GM18858 (cell line): ENCODE measurements at regions not wholly inside any gene's neighbourhood (a gene's known extent, or its start where the extent isn't known, plus 50 kb on each side); places are given as distances from the start of the nearest gene placed in this dataset.

Experiments
- ATAC-seq: cut with Tn5 transposase; IDR thresholded peaks from one replicate; pipeline ENCODE4 v1.9.1; 2021; ENCODE audit not compliant: unreplicated experiment

- ATAC-seq = no peak
Measured at GRCh38 chr2:76274160-76274559, 563.4 kb upstream of the GCFC2 start.

- ATAC-seq = no peak
Measured at GRCh38 chr2:76270096-76270710, 559.5 kb upstream of the GCFC2 start.

GRCh38 chr2:76268902-76269620 is 558.3 kb upstream of the GCFC2 start:
- no peak for ATAC-seq

GRCh38 chr2:76268484-76268883 is 557.8 kb upstream of the GCFC2 start:
- ATAC-seq = no peak

GRCh38 chr2:76257802-76258201 is 547.1 kb upstream of the GCFC2 start:
- no peak for ATAC-seq

GRCh38 chr2:76256458-76257088 is 545.9 kb upstream of the GCFC2 start:
- ATAC-seq = no peak

- no peak for ATAC-seq
Measured at GRCh38 chr2:76252704-76253103, 542.0 kb upstream of the GCFC2 start.

- ATAC-seq = no peak
Measured at GRCh38 chr2:76251342-76251741, 540.6 kb upstream of the GCFC2 start.

- no peak for ATAC-seq
Measured at GRCh38 chr2:76247006-76247405, 536.3 kb upstream of the GCFC2 start.

- no peak for ATAC-seq
Measured at GRCh38 chr2:76211991-76212985, 501.6 kb upstream of the GCFC2 start.

- ATAC-seq = no peak
Measured at GRCh38 chr2:76210551-76210950, 499.8 kb upstream of the GCFC2 start.

GRCh38 chr2:76204048-76204447 is 493.3 kb upstream of the GCFC2 start:
- ATAC-seq = peak; percentile 57

GRCh38 chr2:76202866-76203265 is 492.2 kb upstream of the GCFC2 start:
- ATAC-seq = no peak

- ATAC-seq = peak; percentile 61
Measured at GRCh38 chr2:76197842-76198448, 487.2 kb upstream of the GCFC2 start.

GRCh38 chr2:76197428-76197827 is 486.7 kb upstream of the GCFC2 start:
- ATAC-seq = no peak

GRCh38 chr2:76194031-76194775 is 483.5 kb upstream of the GCFC2 start:
- ATAC-seq = no peak

- no peak for ATAC-seq
Measured at GRCh38 chr2:76193089-76193488, 482.4 kb upstream of the GCFC2 start.

GRCh38 chr2:76188334-76189008 is 477.8 kb upstream of the GCFC2 start:
- no peak for ATAC-seq

- ATAC-seq = no peak
Measured at GRCh38 chr2:76187415-76187814, 476.7 kb upstream of the GCFC2 start.
